ENCODE measurements at regions not wholly inside any gene's neighbourhood (a gene's known extent, or its start where the extent isn't known, plus 50 kb on each side); places are given as distances from the start of the nearest gene placed in this dataset.

GRCh38 chr3:5270666-5271371 lies 83.3 kb downstream of the EDEM1 start:
- no peak for DNase-seq (ENCODE audit: low read depth in 4 of 4, low spot score in 3 of 4)

GRCh38 chr3:5271372-5271683 lies 83.8 kb downstream of the EDEM1 start:
- no peak for DNase-seq (ENCODE audit: low read depth in 4 of 4, low spot score in 3 of 4)

- DNase-seq (ENCODE audit: low read depth in 4 of 4, low spot score in 3 of 4) = no peak
Measured at GRCh38 chr3:5272387-5272786, 84.9 kb downstream of the EDEM1 start.

GRCh38 chr3:5274091-5274490 lies 86.6 kb downstream of the EDEM1 start:
- DNase-seq (ENCODE audit: low read depth in 4 of 4, low spot score in 3 of 4) = no peak

- no peak for DNase-seq (ENCODE audit: low read depth in 4 of 4, low spot score in 3 of 4)
Measured at GRCh38 chr3:5275529-5275928, 88.0 kb downstream of the EDEM1 start.

- DNase-seq (ENCODE audit: low read depth in 4 of 4, low spot score in 3 of 4) = no peak
Measured at GRCh38 chr3:5276934-5277333, 89.4 kb downstream of the EDEM1 start.

GRCh38 chr3:5277612-5278236 lies 90.2 kb downstream of the EDEM1 start:
- no peak for DNase-seq (ENCODE audit: low read depth in 4 of 4, low spot score in 3 of 4)

GRCh38 chr3:5278666-5279065 lies 91.2 kb downstream of the EDEM1 start:
- DNase-seq (ENCODE audit: low read depth in 4 of 4, low spot score in 3 of 4) = no peak

- DNase-seq (ENCODE audit: low read depth in 4 of 4, low spot score in 3 of 4) = no peak
Measured at GRCh38 chr3:5282703-5283102, 95.2 kb downstream of the EDEM1 start.

- no peak for DNase-seq (ENCODE audit: low read depth in 4 of 4, low spot score in 3 of 4)
Measured at GRCh38 chr3:5285439-5285838, 97.9 kb downstream of the EDEM1 start.

- DNase-seq (ENCODE audit: low read depth in 4 of 4, low spot score in 3 of 4) = no peak
Measured at GRCh38 chr3:5290915-5291314, 103.4 kb downstream of the EDEM1 start.

- no peak for DNase-seq (ENCODE audit: low read depth in 4 of 4, low spot score in 3 of 4)
Measured at GRCh38 chr3:5292512-5292911, 105.0 kb downstream of the EDEM1 start.

- DNase-seq (ENCODE audit: low read depth in 4 of 4, low spot score in 3 of 4) = no peak
Measured at GRCh38 chr3:5293207-5293606, 105.7 kb downstream of the EDEM1 start.

- no peak for DNase-seq (ENCODE audit: low read depth in 4 of 4, low spot score in 3 of 4)
Measured at GRCh38 chr3:5294356-5294755, 106.8 kb downstream of the EDEM1 start.

- DNase-seq (ENCODE audit: low read depth in 4 of 4, low spot score in 3 of 4) = no peak
Measured at GRCh38 chr3:5295191-5295690, 107.7 kb downstream of the EDEM1 start.

- DNase-seq (ENCODE audit: low read depth in 4 of 4, low spot score in 3 of 4) = no peak
Measured at GRCh38 chr3:5296362-5296761, 108.9 kb downstream of the EDEM1 start.

- DNase-seq (ENCODE audit: low read depth in 4 of 4, low spot score in 3 of 4) = no peak
Measured at GRCh38 chr3:5297895-5298294, 110.4 kb downstream of the EDEM1 start.

GRCh38 chr3:5298453-5298852 lies 110.9 kb downstream of the EDEM1 start:
- no peak for DNase-seq (ENCODE audit: low read depth in 4 of 4, low spot score in 3 of 4)

GRCh38 chr3:5299161-5299560 lies 111.7 kb downstream of the EDEM1 start:
- DNase-seq (ENCODE audit: low read depth in 4 of 4, low spot score in 3 of 4) = no peak

GRCh38 chr3:5300638-5301037 lies 113.1 kb downstream of the EDEM1 start:
- DNase-seq (ENCODE audit: low read depth in 4 of 4, low spot score in 3 of 4) = no peak

GRCh38 chr3:5301651-5302297 lies 114.3 kb downstream of the EDEM1 start:
- DNase-seq (ENCODE audit: low read depth in 4 of 4, low spot score in 3 of 4) = no peak

GRCh38 chr3:5302661-5303060 lies 115.2 kb downstream of the EDEM1 start:
- no peak for DNase-seq (ENCODE audit: low read depth in 4 of 4, low spot score in 3 of 4)
